Body of pancreas (tissue), 4 donors: ENCODE measurements at regions not wholly inside any gene's neighbourhood (a gene's known extent, or its start where the extent isn't known, plus 50 kb on each side); places are given as distances from the start of the nearest gene placed in this dataset.
"Not testable (repeated sequence)": the region's sequence is repeated elsewhere in the genome, so short reads cannot be mapped to it uniquely, and the experiment has no call there.

ENCODE experiments used
- ATAC-seq: fragments of 150-250 bp; one replicate; pipeline ENCODE4 v1.9.1; 2016
- DNase-seq, 4 donors: peaks; one replicate each; pipeline ENCODE4 v3.0.0-alpha.2; 2019
- H3K27ac ChIP-seq, 4 donors: fragments of 200-600 bp; sonication (generic); 1 replicate in 3 of 4; 2 replicates in 1 of 4; pipeline versions ENCODE4 v1.5.1 to v1.6.1; 2016 to 2019; ENCODE audit warnings: mild to moderate bottlenecking in 1 of 4, mixed read lengths in 1 of 4, moderate library complexity in 1 of 4
- H3K27me3 ChIP-seq, 2 donors: fragments of 200-600 bp; sonication (generic); one replicate each; pipeline ENCODE4 v1.6.0; 2016; ENCODE audit warnings: mild to moderate bottlenecking in 1 of 2
- H3K36me3 ChIP-seq, 2 donors: fragments of 200-600 bp; sonication (generic); replicated peaks in 1 of 2; 2 replicates each; pipeline ENCODE4 v1.5.1; 2016; ENCODE audit warnings: low read depth in 2 of 2; ENCODE audit not compliant: insufficient read depth in 1 of 2
- H3K4me1 ChIP-seq: fragments of 200-600 bp; sonication (generic); one replicate; pipeline ENCODE4 v1.6.0; 2016
- H3K4me3 ChIP-seq, 2 donors: fragments of 200-600 bp; sonication (generic); 1 replicate in 1 of 2; 2 replicates in 1 of 2; pipeline ENCODE4 v1.5.1; 2016 to 2019
- H3K9me3 ChIP-seq, 3 donors: fragments of 200-600 bp; sonication (generic); 1 replicate in 2 of 3; 2 replicates in 1 of 3; pipeline ENCODE4 v1.5.1; 2016
- CTCF ChIP-seq, 7 experiments: fragments of 450-650 bp in 4 of 7; fragments of 200-600 bp in 3 of 7; sonication (generic) in 3 of 7; IDR thresholded peaks; one replicate each; pipeline ENCODE4 v1.5.1; 2016 to 2019; ENCODE audit warnings: antibody characterized with exemption in 7 of 7
- POLR2A ChIP-seq, 3 donors: fragments of 450-650 bp; IDR thresholded peaks; one replicate each; pipeline ENCODE4 v1.6.1; 2016; ENCODE audit warnings: antibody characterized with exemption in 3 of 3, mild to moderate bottlenecking in 2 of 3
- WGBS, 2 donors: methylation state at CpG; one replicate each; pipeline ENCODE4 v1.1.5; 2017; 5-methylcytosine and 5-hydroxymethylcytosine counted together
- intact Hi-C: fragments of 100-400 bp; cut with DNase I; formaldehyde crosslinking; loops from one replicate; pipeline ENCODE4 v1.15.1; 2023

GRCh38 chr22:35483730-35484129 lies 56.9 kb upstream of the RASD2 start:
- no peaks in the 10 kb centered on the region for H3K27me3 ChIP-seq
- H3K4me1 ChIP-seq, result no peaks in the 10 kb centered on the region
- ATAC-seq, result no peak
- intact Hi-C loops, result no loop called here
- H3K4me3 ChIP-seq, result no peak overlapping the region
- no peak for TF ChIP-seq CTCF (IDR thresholded peaks at IDR 0.05)
- TF ChIP-seq POLR2A (IDR thresholded peaks at IDR 0.05), result no peak
- H3K9me3 ChIP-seq, result no peaks in the 10 kb centered on the region
- no peak for DNase-seq
- H3K27ac ChIP-seq, result no peak overlapping the region
- no peaks in the 10 kb centered on the region for H3K36me3 ChIP-seq
- 53 to 65% methylated on average over 3 of the region's 3 CpGs for WGBS, 2 donors

- no peak overlapping the region for H3K27ac ChIP-seq
- DNase-seq (no peak), ATAC-seq (no peak)
- H3K4me1 ChIP-seq, result no peaks in the 10 kb centered on the region
- intact Hi-C loops, result no loop called here
- H3K9me3 ChIP-seq, result no peaks in the 10 kb centered on the region
- WGBS, 2 donors, result 83 to 88% methylated on average over 16 of the region's 16 CpGs
- H3K27me3 ChIP-seq, result no peaks in the 10 kb centered on the region
- no peaks in the 10 kb centered on the region for H3K36me3 ChIP-seq
- TF ChIP-seq CTCF (IDR thresholded peaks at IDR 0.05), result no peak
- TF ChIP-seq POLR2A (IDR thresholded peaks at IDR 0.05), result no peak
- H3K4me3 ChIP-seq, result no peak overlapping the region
Measured at GRCh38 chr22:35484651-35485556, 55.7 kb upstream of the RASD2 start.

- H3K36me3 ChIP-seq, result no peaks in the 10 kb centered on the region
- H3K27me3 ChIP-seq, result no peaks in the 10 kb centered on the region
- no peaks in the 10 kb centered on the region for H3K4me1 ChIP-seq
- no peaks in the 10 kb centered on the region for H3K9me3 ChIP-seq
- no peak overlapping the region for H3K4me3 ChIP-seq
- intact Hi-C loops, result no loop called here
- no peak overlapping the region for H3K27ac ChIP-seq
- ATAC-seq (no peak), DNase-seq (no peak)
- WGBS, 2 donors, result 77 to 81% methylated on average over 11 of the region's 11 CpGs
- TF ChIP-seq POLR2A (IDR thresholded peaks at IDR 0.05), result no peak
- no peak for TF ChIP-seq CTCF (IDR thresholded peaks at IDR 0.05)
Measured at GRCh38 chr22:35486116-35486631, 54.5 kb upstream of the RASD2 start.

GRCh38 chr22:35487623-35488022 lies 53.0 kb upstream of the RASD2 start:
- H3K27me3 ChIP-seq, intact Hi-C loops, H3K9me3 ChIP-seq, ATAC-seq, H3K4me1 ChIP-seq, H3K36me3 ChIP-seq, H3K27ac ChIP-seq, H3K4me3 ChIP-seq, DNase-seq: not testable (repeated sequence)
- 92 to 100% methylated on average over 1 of the region's 1 CpG for WGBS, 2 donors

- Histone ChIP-seq H3K9me3 (no peaks in the 10 kb centered on the region), H3K27me3 (no peaks in the 10 kb centered on the region), H3K4me1 (no peaks in the 10 kb centered on the region), H3K4me3 (no peak overlapping the region), H3K27ac (no peak overlapping the region), H3K36me3 (no peaks in the 10 kb centered on the region)
- no peak for ATAC-seq
- intact Hi-C loops, result no loop called here
- no peak for DNase-seq
- WGBS, 2 donors, result 42 to 45% methylated on average over 3 of the region's 3 CpGs
- TF ChIP-seq POLR2A (IDR thresholded peaks at IDR 0.05) (no peak), CTCF (IDR thresholded peaks at IDR 0.05) (no peak)
Measured at GRCh38 chr22:35488513-35488912, 52.1 kb upstream of the RASD2 start.
